K562 (cell line): ENCODE measurements at regions not wholly inside any gene's neighbourhood (a gene's known extent, or its start where the extent isn't known, plus 50 kb on each side); places are given as distances from the start of the nearest gene placed in this dataset.

Experiments used
- ATAC-seq: fragments of 200-7000 bp; cut with Tn5 transposase; 3 replicates; pipeline ENCODE4 v1.9.1; 2020; ENCODE audit warnings: moderate library complexity
- BruUV-seq: library from RNA; stranded (reverse); fragments of 400-500 nt; replicated peaks from 2 replicates; lab custom pipeline; 2021; lab: Mats Ljungman, UMichigan
- CTCF ChIA-PET: fragments of 300-600 bp; formaldehyde crosslinking; extraction: SDS; loops from one replicate; lab custom pipeline; 2021; ENCODE audit warnings: low intra/inter-chr PET ratio; lab: Yijun Ruan, JAX
- POLR2A ChIA-PET: fragments of 300-600, 350-650 bp; sonication (Branson Sonifier 250); formaldehyde crosslinking; extraction: SDS; loops from one replicate; lab custom pipeline; 2021; ENCODE audit warnings: antibody characterized with exemption, inconsistent platforms; lab: Yijun Ruan, JAX
- DNase-seq, 4 experiments: peaks; one replicate each; pipeline versions ENCODE4 v3.0.0 to v3.0.0-alpha.2; 2011 to 2018; ENCODE audit warnings: low spot score in 3 of 4, mixed read lengths in 3 of 4; ENCODE audit errors: extremely low read depth in 1 of 4
- FAIRE-seq: peaks from 2 replicates; lab custom pipeline; 2011; peaks lifted over from hg19 to GRCh38; lab: Jason Lieb, UNC
- H2AFZ ChIP-seq: 2 replicates; pipeline ENCODE4 v1.6.0; 2011; ENCODE audit warnings: low read depth, low read length, control low read depth, inconsistent platforms
- H3K27ac ChIP-seq: fragments of 200-600 bp; 3 replicates; pipeline ENCODE4 v1.8.0; 2011; ENCODE audit warnings: low read depth, mild to moderate bottlenecking, control low read depth, inconsistent platforms, low read length, moderate library complexity, mixed read lengths; ENCODE audit errors: extremely low read depth
- H3K27me3 ChIP-seq, 2 experiments: fragments of 300-600 bp in 1 of 2; 2 replicates in 1 of 2; 3 replicates in 1 of 2; pipeline versions ENCODE4 v1.6.0 to v1.8.0; 2011; ENCODE audit warnings: inconsistent platforms in 2 of 2, low read length in 2 of 2, mild to moderate bottlenecking in 1 of 2, mixed read lengths in 1 of 2, moderate library complexity in 1 of 2; ENCODE audit not compliant: control insufficient read depth in 2 of 2, insufficient read depth in 2 of 2
- H3K36me3 ChIP-seq: fragments of 300-600 bp; 3 replicates; pipeline ENCODE4 v1.8.0; 2011; ENCODE audit warnings: mild to moderate bottlenecking, low read length, inconsistent platforms; ENCODE audit not compliant: control insufficient read depth, insufficient read depth
- H3K4me1 ChIP-seq, 2 experiments: fragments of 200-600 bp in 1 of 2; replicated peaks in 1 of 2; 2 replicates in 1 of 2; 3 replicates in 1 of 2; pipeline versions ENCODE4 v1.5.1 to v1.8.0; 2011; ENCODE audit warnings: inconsistent platforms in 2 of 2, low read length in 2 of 2, mild to moderate bottlenecking in 1 of 2, mixed read lengths in 1 of 2, moderate library complexity in 1 of 2; ENCODE audit not compliant: control insufficient read depth in 2 of 2, insufficient read depth in 2 of 2
- H3K4me2 ChIP-seq: 2 replicates; pipeline ENCODE4 v1.6.1; 2011; ENCODE audit warnings: low read length, control low read depth, inconsistent platforms, mixed read lengths; ENCODE audit not compliant: insufficient read depth
- H3K4me3 ChIP-seq: fragments of 200-600 bp; sonication (generic), shearing (Covaris generic); 2 replicates; pipeline ENCODE4 v1.5.1; 2016; ENCODE audit warnings: control low read depth, inconsistent platforms
- H3K79me2 ChIP-seq: fragments of 200-600 bp; 3 replicates; pipeline ENCODE4 v1.8.0; 2011; ENCODE audit warnings: low read length, inconsistent platforms; ENCODE audit not compliant: control insufficient read depth, insufficient read depth
- H3K9ac ChIP-seq, 2 experiments: 2 replicates each; pipeline versions ENCODE4 v1.6.0 to v1.6.1; 2011; ENCODE audit warnings: low read depth in 2 of 2, low read length in 2 of 2, control low read depth in 1 of 2, inconsistent platforms in 1 of 2, mild to moderate bottlenecking in 1 of 2, mixed read lengths in 1 of 2; ENCODE audit not compliant: insufficient read depth in 1 of 2
- H3K9me1 ChIP-seq: one replicate; pipeline ENCODE4 v1.6.0; 2011; ENCODE audit warnings: inconsistent platforms, mild to moderate bottlenecking, low read length, moderate library complexity; ENCODE audit not compliant: control insufficient read depth, insufficient read depth
- H3K9me3 ChIP-seq: replicated peaks from 2 replicates; pipeline ENCODE4 v1.5.1; 2011; ENCODE audit warnings: low read depth, low read length, inconsistent platforms; ENCODE audit not compliant: control insufficient read depth, insufficient read depth
- H4K20me1 ChIP-seq: replicated peaks from 2 replicates; pipeline ENCODE4 v1.6.1; 2011; ENCODE audit warnings: low read length, inconsistent platforms, mixed read lengths; ENCODE audit not compliant: control insufficient read depth, insufficient read depth
- BCLAF1 ChIP-seq, 2 experiments: fragments of 450-650 bp in 1 of 2; IDR thresholded peaks; 2 replicates each; pipeline ENCODE4 v1.6.1; 2011 to 2017; ENCODE audit warnings: low read depth in 2 of 2, antibody characterized with exemption in 1 of 2, borderline replicate concordance in 1 of 2, low read length in 1 of 2, mild to moderate bottlenecking in 1 of 2, mixed read lengths in 1 of 2; ENCODE audit not compliant: control insufficient read depth in 1 of 2
- EZH2 ChIP-seq: IDR thresholded peaks from 2 replicates; pipeline ENCODE4 v1.6.1; 2012; ENCODE audit warnings: low read depth, mild to moderate bottlenecking, inconsistent platforms, low read length, borderline replicate concordance
- FOXM1 ChIP-seq, 2 experiments: fragments of 450-650 bp in 1 of 2; sonication (generic) in 1 of 2; formaldehyde crosslinking in 1 of 2; IDR thresholded peaks; 2 replicates each; pipeline versions ENCODE4 v1.6.1 to v1.9.0; 2017 to 2022; ENCODE audit warnings: low read depth in 2 of 2, mild to moderate bottlenecking in 2 of 2, missing genetic modification reagents in 1 of 2, moderate library complexity in 1 of 2
- GMEB1 ChIP-seq: fragments of 250-450 bp; sonication (Bioruptor Pico); IDR thresholded peaks from 2 replicates; pipeline ENCODE4 v1.4.0; 2020; ENCODE audit warnings: mild to moderate bottlenecking
- NEUROD1 ChIP-seq: fragments of 150-350 bp; IDR thresholded peaks from 2 replicates; pipeline ENCODE4 v1.6.1; 2014; ENCODE audit warnings: borderline replicate concordance, low read length, low read depth; ENCODE audit not compliant: partially characterized antibody
- NRF1 ChIP-seq, 2 experiments: fragments of 450-650 bp; IDR thresholded peaks in 1 of 2; conservative IDR thresholded peaks in 1 of 2; 2 replicates each; pipeline ENCODE4 v1.6.1; 2014; ENCODE audit warnings: mild to moderate bottlenecking in 2 of 2
- XRCC5 ChIP-seq: fragments of 200-400 bp; formaldehyde crosslinking; IDR thresholded peaks from 2 replicates; pipeline ENCODE4 v1.6.1; 2017; ENCODE audit warnings: low read depth, mild to moderate bottlenecking, low read length
- ZKSCAN1 ChIP-seq: fragments of 150-350 bp; IDR thresholded peaks from 2 replicates; pipeline ENCODE4 v1.6.1; 2016; ENCODE audit warnings: low read depth, low read length
- ZKSCAN3 ChIP-seq: fragments of 250-450 bp; sonication (Bioruptor Pico); IDR thresholded peaks from 2 replicates; pipeline ENCODE4 v1.4.0; 2020
- ZNF280B ChIP-seq: fragments of 250-450 bp; sonication (Bioruptor Pico); IDR thresholded peaks from 2 replicates; pipeline ENCODE4 v1.5.1; 2021; ENCODE audit warnings: mild to moderate bottlenecking
- in situ Hi-C: fragments of 300-500 bp; cut with MboI; formaldehyde crosslinking; loops from 4 replicates; pipeline ENCODE4 v1.15.0; 2018; ENCODE audit warnings: inconsistent platforms, mixed read lengths
- intact Hi-C: fragments of 100-400 bp; cut with micrococcal nuclease; formaldehyde crosslinking; loops from 2 replicates; pipeline ENCODE4 v1.14.2; 2022
- TF ChIP-seq, protein P1 (sequence below): fragments of 250-450 bp; sonication (Bioruptor Pico); IDR thresholded peaks from 2 replicates; pipeline ENCODE4 v1.5.0; 2021; ENCODE audit warnings: mild to moderate bottlenecking, moderate library complexity

- TF ChIP-seq ZNF280B (CRISPR knock-in tag) (no peak), XRCC5 (no peak)
These were observed 86.1 kb upstream of the ARHGAP42 start (continued) for GRCh38 chr11:100600941-100601340.

GRCh38 chr11:100602716-100603115, 84.4 kb upstream of the ARHGAP42 start:
- CTCF ChIA-PET: no interaction called here
- BruUV-seq: no TSS peak
- in situ Hi-C loops: no loop called here
- TF ChIP-seq NEUROD1 (no peak), ZKSCAN1 (no peak), BCLAF1 (IDR thresholded peaks at IDR 0.05; ENCODE audit: borderline replicate concordance in 1 of 2, control insufficient read depth in 1 of 2, low read depth in 2 of 2, low read length in 1 of 2) (no peak), NRF1 (conservative IDR thresholded peaks at IDR 0.05 in 1 of 2, IDR thresholded peaks at IDR 0.05 in 1 of 2) (no peak), EZH2 (no peak), ZKSCAN3 (CRISPR knock-in tag) (no peak), GMEB1 (CRISPR knock-in tag) (no peak), FOXM1 (IDR thresholded peaks at IDR 0.05; ENCODE audit: low read depth) (no peak), FOXM1 (CRISPR knock-in tag; IDR thresholded peaks at IDR 0.05; ENCODE audit: low read depth) (no peak)
- TF ChIP-seq, protein P1, sequence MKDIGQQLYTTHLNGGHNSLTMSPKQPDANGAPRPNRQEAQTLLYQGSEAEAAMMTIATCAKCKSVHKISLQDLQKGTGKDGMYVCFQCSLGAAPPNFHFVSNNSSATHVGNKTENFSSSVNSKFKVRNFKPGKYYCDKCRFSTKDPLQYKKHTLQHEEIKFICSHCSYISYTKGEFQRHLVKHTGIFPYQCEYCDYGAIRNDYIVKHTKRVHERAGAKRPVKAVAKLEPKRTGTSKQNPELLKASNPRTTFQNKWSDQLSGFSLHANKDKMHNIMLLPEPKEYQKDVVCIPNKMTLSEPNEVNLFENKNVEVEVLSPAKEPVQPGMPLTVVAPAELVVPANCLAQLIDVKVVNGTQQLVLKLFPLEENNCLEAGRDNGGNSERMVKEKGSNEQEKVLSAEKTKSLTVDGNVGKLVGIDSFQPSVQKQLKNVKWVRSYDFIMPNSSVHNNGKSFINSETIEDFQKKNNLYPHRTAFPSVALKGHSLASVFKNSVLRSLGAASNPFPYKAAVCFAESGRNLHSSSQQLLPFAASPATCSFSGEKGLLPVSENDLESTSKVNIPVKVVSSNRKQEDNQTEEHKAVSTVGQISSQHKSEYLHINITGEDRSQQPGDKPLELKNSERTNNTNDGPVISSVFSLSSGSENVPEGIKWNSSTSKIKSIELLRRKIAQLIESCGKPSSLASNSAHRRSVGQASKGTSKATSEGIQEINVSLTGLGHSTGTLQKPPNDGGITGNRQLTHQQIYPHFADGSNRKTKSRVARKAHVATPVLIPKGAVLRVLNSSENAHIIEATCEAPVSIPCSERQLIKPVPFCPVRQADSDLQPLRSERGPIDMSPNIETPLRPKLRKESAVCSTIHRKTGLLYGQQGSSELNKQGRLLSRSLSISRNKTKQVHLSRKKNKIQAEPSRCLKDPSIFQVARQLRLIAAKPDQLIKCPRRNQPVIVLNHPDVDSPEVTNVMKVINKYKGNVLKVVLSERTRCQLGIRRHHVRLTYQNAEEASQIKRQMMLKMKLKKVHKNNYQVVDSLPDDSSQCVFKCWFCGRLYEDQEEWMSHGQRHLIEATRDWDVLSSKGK (CRISPR knock-in tag): no peak

More at GRCh38 chr11:100602716-100603115, 84.4 kb upstream of the ARHGAP42 start:
- H2AFZ ChIP-seq: no peak overlapping the region
- no peaks in the 10 kb centered on the region for H3K79me2 ChIP-seq
- POLR2A ChIA-PET: no interaction called here
- FAIRE-seq (no peak), DNase-seq (no peak), ATAC-seq (no peak)
- H4K20me1 ChIP-seq: no peaks in the 10 kb centered on the region
- H3K36me3 ChIP-seq: no peaks in the 10 kb centered on the region
- no peaks in the 10 kb centered on the region for H3K4me1 ChIP-seq
- no peak overlapping the region for H3K9ac ChIP-seq
- H3K9me3 ChIP-seq: no peaks in the 10 kb centered on the region
- no peak overlapping the region for H3K4me3 ChIP-seq
- no peak overlapping the region for H3K27ac ChIP-seq
- intact Hi-C loops: no loop called here
- H3K4me2 ChIP-seq: no peak overlapping the region
- no peaks in the 10 kb centered on the region for H3K9me1 ChIP-seq
- H3K27me3 ChIP-seq: no peaks in the 10 kb centered on the region
